Astrocyte (in vitro differentiated cells and primary cell): ENCODE measurements at regions not wholly inside any gene's neighbourhood (a gene's known extent, or its start where the extent isn't known, plus 50 kb on each side); places are given as distances from the start of the nearest gene placed in this dataset.

Experiments
- DNase-seq: peaks from one replicate; pipeline ENCODE4 v3.0.0-alpha.2; 2010; ENCODE audit warnings: low read depth
- FAIRE-seq: peaks from 2 replicates; lab custom pipeline; 2011; peaks lifted over from hg19 to GRCh38; lab: Jason Lieb, UNC
- H2AFZ ChIP-seq: 2 replicates; pipeline ENCODE4 v1.6.0; 2012; ENCODE audit warnings: low read depth, low read length, inconsistent platforms
- H3K27ac ChIP-seq: 2 replicates; pipeline ENCODE4 v1.5.1; 2011; ENCODE audit warnings: low read depth, low read length, inconsistent platforms
- H3K27me3 ChIP-seq: 2 replicates; pipeline ENCODE4 v1.6.0; 2011; ENCODE audit warnings: low read length, inconsistent platforms; ENCODE audit not compliant: insufficient read depth
- H3K36me3 ChIP-seq: 2 replicates; pipeline ENCODE4 v1.5.1; 2011; ENCODE audit warnings: low read length, inconsistent platforms; ENCODE audit not compliant: insufficient read depth
- H3K4me1 ChIP-seq: 2 replicates; pipeline ENCODE4 v1.5.1; 2011; ENCODE audit warnings: low read length, inconsistent platforms; ENCODE audit not compliant: insufficient read depth
- H3K4me2 ChIP-seq: 2 replicates; pipeline ENCODE4 v1.6.0; 2012; ENCODE audit warnings: low read length, inconsistent platforms
- H3K4me3 ChIP-seq: 2 replicates; pipeline ENCODE4 v1.5.1; 2011; ENCODE audit warnings: low read depth, mild to moderate bottlenecking, low read length, inconsistent platforms; ENCODE audit not compliant: insufficient read depth
- H3K79me2 ChIP-seq: 2 replicates; pipeline ENCODE4 v1.6.0; 2012; ENCODE audit warnings: mild to moderate bottlenecking, low read length, inconsistent platforms; ENCODE audit not compliant: insufficient read depth
- H3K9ac ChIP-seq: 2 replicates; pipeline ENCODE4 v1.6.0; 2012; ENCODE audit warnings: mild to moderate bottlenecking, low read length, inconsistent platforms
- H3K9me3 ChIP-seq: 2 replicates; pipeline ENCODE4 v1.5.1; 2012; ENCODE audit warnings: low read depth, mild to moderate bottlenecking, low read length, inconsistent platforms; ENCODE audit not compliant: insufficient read depth
- H4K20me1 ChIP-seq: 2 replicates; pipeline ENCODE4 v1.6.0; 2012; ENCODE audit warnings: low read length, inconsistent platforms; ENCODE audit not compliant: insufficient read depth
- H3K27ac Mint-ChIP-seq: one replicate; pipeline ENCODE4 v1.8.0; 2021; ENCODE audit warnings: mild to moderate bottlenecking, mixed read lengths; ENCODE audit not compliant: unreplicated experiment
- H3K27me3 Mint-ChIP-seq: one replicate; pipeline ENCODE4 v1.8.0; 2021; ENCODE audit warnings: low read depth, mixed read lengths; ENCODE audit not compliant: unreplicated experiment
- H3K36me3 Mint-ChIP-seq: one replicate; pipeline ENCODE4 v1.8.0; 2021; ENCODE audit warnings: low read depth, mixed read lengths; ENCODE audit not compliant: unreplicated experiment
- H3K4me1 Mint-ChIP-seq: one replicate; pipeline ENCODE4 v1.8.0; 2021; ENCODE audit warnings: low read depth, mixed read lengths; ENCODE audit not compliant: unreplicated experiment
- H3K4me3 Mint-ChIP-seq: one replicate; pipeline ENCODE4 v1.8.0; 2021; ENCODE audit warnings: mild to moderate bottlenecking, moderate library complexity, mixed read lengths; ENCODE audit not compliant: unreplicated experiment
- H3K9me3 Mint-ChIP-seq: one replicate; pipeline ENCODE4 v1.8.0; 2021; ENCODE audit warnings: mild to moderate bottlenecking, mixed read lengths; ENCODE audit not compliant: unreplicated experiment
- CTCF ChIP-seq: IDR thresholded peaks from 2 replicates; pipeline ENCODE4 v1.5.1; 2011; ENCODE audit warnings: low read depth, mild to moderate bottlenecking, inconsistent platforms, low read length, moderate library complexity; ENCODE audit not compliant: insufficient read depth
- EZH2 ChIP-seq: IDR thresholded peaks from 2 replicates; pipeline ENCODE4 v1.6.1; 2012; ENCODE audit warnings: mild to moderate bottlenecking, low read length, inconsistent platforms; ENCODE audit not compliant: insufficient read depth

DNA sequence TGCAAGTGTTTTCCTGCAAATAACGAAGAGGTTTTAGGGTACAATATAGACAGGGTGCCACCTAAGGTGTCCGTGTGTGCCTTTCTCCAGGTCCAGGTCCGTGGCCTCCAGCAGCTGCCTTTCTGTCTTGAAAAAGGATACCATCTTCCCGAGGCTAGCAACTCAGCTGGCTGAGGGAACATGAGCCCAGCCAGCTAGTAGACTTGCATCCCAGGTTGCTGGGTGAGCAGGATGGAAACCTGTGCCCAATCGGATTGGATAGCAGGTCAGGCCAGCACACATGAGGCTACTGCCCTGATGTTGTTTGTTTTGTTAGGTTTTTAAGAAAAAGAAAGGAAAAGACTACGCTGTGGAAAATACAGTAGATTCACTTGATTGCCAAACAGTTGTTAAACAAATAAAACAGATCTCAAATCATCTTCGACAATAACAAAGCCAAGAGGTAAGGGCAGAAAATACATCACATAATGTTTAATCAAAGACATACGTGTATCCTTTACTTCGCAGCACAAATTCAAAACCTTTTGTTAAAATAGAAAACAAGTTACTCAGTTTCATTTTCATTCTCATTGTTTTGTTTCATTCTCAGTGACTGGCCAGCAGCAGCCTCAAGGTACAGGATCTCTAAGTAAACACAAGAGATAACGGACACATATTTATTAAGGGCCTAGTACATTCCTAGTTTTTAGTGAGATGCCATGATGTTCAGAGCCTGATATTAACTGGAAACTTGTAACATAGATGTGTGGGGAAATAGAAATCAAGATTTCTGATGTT lies 661.2 kb upstream of the NR2F2 start:
- no peaks in the 10 kb centered on the region for H3K36me3 ChIP-seq
- peak overlapping the region; percentile 62 for H3K4me2 ChIP-seq
- peaks cover 6% of the 10 kb centered on the region for H3K4me1 Mint-ChIP-seq
- no peaks in the 10 kb centered on the region for H3K9me3 Mint-ChIP-seq
- FAIRE-seq (no peak), DNase-seq (no peak)
- no peaks in the 10 kb centered on the region for H3K27me3 Mint-ChIP-seq
- H3K79me2 ChIP-seq, result no peaks in the 10 kb centered on the region
- H3K36me3 Mint-ChIP-seq, result no peaks in the 10 kb centered on the region
- H3K27ac Mint-ChIP-seq, result no peak overlapping the region
- H2AFZ ChIP-seq, result peak overlapping the region; percentile 40
- no peak for TF ChIP-seq CTCF
- TF ChIP-seq EZH2, result no peak
- H3K9ac ChIP-seq, result no peak overlapping the region
- H3K4me3 Mint-ChIP-seq, result no peak overlapping the region
- H3K27ac ChIP-seq, result no peak overlapping the region
- H4K20me1 ChIP-seq, result no peaks in the 10 kb centered on the region
- H3K4me1 ChIP-seq, result peaks cover 2% of the 10 kb centered on the region
- H3K27me3 ChIP-seq, result no peaks in the 10 kb centered on the region
- no peaks in the 10 kb centered on the region for H3K9me3 ChIP-seq
- no peak overlapping the region for H3K4me3 ChIP-seq

- Histone ChIP-seq H3K4me2 (no peak overlapping the region), H3K4me1 (peaks cover 2% of the 10 kb centered on the region), H3K27me3 (no peaks in the 10 kb centered on the region), H3K9me3 (no peaks in the 10 kb centered on the region), H3K79me2 (no peaks in the 10 kb centered on the region), H3K27ac (no peak overlapping the region), H2AFZ (no peak overlapping the region), H3K9ac (no peak overlapping the region), H4K20me1 (no peaks in the 10 kb centered on the region), H3K4me3 (no peak overlapping the region), H3K36me3 (no peaks in the 10 kb centered on the region)
- FAIRE-seq (no peak), DNase-seq (no peak)
- TF ChIP-seq CTCF (no peak), EZH2 (no peak)
- H3K36me3 Mint-ChIP-seq, result no peaks in the 10 kb centered on the region
- H3K4me1 Mint-ChIP-seq, result peaks cover 2% of the 10 kb centered on the region
- no peaks in the 10 kb centered on the region for H3K9me3 Mint-ChIP-seq
- H3K4me3 Mint-ChIP-seq, result no peak overlapping the region
- H3K27ac Mint-ChIP-seq, result no peak overlapping the region
- peaks cover 1% of the 10 kb centered on the region for H3K27me3 Mint-ChIP-seq
These were observed 656.5 kb upstream of the NR2F2 start for GRCh38 chr15:95674031-95674430.

DNA sequence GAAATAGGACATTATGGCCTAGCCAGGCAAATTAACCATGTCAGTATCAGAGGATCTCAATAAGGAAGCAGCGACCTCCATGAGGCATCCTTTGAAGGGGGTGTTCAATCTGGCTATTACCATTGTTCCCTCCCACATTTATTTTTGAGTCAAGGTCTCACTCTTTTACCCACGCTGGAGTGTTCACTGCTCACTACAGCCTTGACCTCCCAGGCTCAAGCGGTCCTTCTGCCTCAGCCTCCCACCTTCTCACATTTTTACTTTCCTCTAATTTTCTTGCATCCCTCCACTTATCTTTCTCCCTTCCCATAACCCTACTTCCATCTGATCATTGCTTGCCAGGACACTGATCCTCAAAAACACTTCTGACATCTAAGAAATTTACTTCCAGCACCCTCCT lies 654.0 kb upstream of the NR2F2 start:
- H3K4me2 ChIP-seq, result no peak overlapping the region
- TF ChIP-seq CTCF, result no peak
- no peak for TF ChIP-seq EZH2
- H3K9ac ChIP-seq, result no peak overlapping the region
- no peaks in the 10 kb centered on the region for H3K36me3 ChIP-seq
- H3K4me1 Mint-ChIP-seq, result peaks cover 2% of the 10 kb centered on the region
- no peak overlapping the region for H3K4me3 Mint-ChIP-seq
- no peak overlapping the region for H3K27ac ChIP-seq
- no peaks in the 10 kb centered on the region for H4K20me1 ChIP-seq
- H3K27ac Mint-ChIP-seq, result no peak overlapping the region
- no peaks in the 10 kb centered on the region for H3K9me3 Mint-ChIP-seq
- no peak overlapping the region for H2AFZ ChIP-seq
- H3K27me3 Mint-ChIP-seq, result peaks cover 1% of the 10 kb centered on the region
- FAIRE-seq (no peak), DNase-seq (no peak)
- H3K4me3 ChIP-seq, result no peak overlapping the region
- no peaks in the 10 kb centered on the region for H3K79me2 ChIP-seq
- H3K36me3 Mint-ChIP-seq, result no peaks in the 10 kb centered on the region
- no peaks in the 10 kb centered on the region for H3K9me3 ChIP-seq
- H3K27me3 ChIP-seq, result no peaks in the 10 kb centered on the region
- no peaks in the 10 kb centered on the region for H3K4me1 ChIP-seq
